HG02884 (cell line): ENCODE measurements at regions not wholly inside any gene's neighbourhood (a gene's known extent, or its start where the extent isn't known, plus 50 kb on each side); places are given as distances from the start of the nearest gene placed in this dataset.
A peak's percentile ranks its signal among the peaks of the same experiment; 100 is the strongest.
"Not testable (repeated sequence)": the region's sequence is repeated elsewhere in the genome, so short reads cannot be mapped to it uniquely, and the experiment has no call there.

Experiments used
- ATAC-seq: cut with Tn5 transposase; IDR thresholded peaks from one replicate; pipeline ENCODE4 v1.9.1; 2021; ENCODE audit warnings: mild to moderate bottlenecking, moderate library complexity; ENCODE audit not compliant: unreplicated experiment

DNA sequence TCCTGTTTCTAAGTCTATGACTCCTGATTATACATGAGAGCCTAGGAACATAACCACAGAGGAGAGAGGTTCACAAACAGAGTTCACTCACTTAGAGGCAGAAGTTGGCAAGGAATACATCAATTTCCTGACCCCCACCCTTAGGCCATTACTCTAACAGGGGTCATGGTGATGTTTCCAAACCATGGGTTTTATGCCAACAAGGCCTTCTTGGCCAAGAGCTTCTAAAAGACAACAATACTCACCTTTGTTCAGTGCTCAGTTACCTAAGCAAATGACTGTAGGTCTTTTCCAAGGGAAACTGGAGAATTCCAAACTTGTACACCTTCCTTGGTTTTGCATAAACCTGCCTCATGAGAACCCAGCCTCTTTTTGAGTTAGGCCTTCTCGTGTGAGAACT is 52.6 kb downstream of the ERICH4 start:
- no peak for ATAC-seq

DNA sequence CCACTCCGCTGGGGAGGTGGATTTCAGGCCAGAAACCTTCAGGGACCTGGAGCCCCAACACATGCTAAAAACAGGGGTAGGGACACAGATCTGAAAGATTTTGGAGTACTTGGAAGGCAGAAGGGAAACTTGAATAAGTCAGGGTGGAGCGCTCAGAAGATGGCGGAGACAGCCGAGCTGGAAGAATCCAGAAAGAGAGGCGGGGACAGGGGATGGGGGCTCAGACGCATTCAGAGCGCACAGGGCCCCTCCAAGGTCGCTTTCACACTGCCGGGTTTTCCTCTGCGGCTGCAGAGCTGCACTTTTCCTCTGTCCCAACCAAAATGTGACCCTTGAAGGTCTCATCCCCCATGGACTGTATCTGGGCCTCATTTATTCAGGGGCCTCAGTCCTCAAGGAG is 56.9 kb downstream of the ERICH4 start:
- ATAC-seq, result no peak

DNA sequence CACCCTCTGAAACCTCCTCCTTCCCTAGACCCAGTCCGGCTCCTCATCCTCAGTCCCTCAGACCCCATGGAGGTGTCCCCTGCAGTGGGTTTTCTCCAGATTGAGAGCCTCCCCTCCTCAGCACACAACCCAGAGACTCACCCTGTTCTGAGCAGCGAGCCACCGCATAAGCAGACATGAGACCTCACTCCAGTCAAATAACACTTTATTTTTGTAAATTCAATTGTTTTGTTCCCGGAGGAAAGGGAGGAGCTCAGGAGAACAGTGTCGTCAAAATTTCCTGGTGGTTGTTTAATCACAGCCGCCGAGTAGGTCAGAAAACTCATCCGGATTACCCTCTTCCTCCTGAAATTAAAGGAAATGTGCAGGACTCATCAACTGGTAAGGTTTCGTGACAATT is 57.5 kb downstream of the ERICH4 start:
- ATAC-seq, result no peak

DNA sequence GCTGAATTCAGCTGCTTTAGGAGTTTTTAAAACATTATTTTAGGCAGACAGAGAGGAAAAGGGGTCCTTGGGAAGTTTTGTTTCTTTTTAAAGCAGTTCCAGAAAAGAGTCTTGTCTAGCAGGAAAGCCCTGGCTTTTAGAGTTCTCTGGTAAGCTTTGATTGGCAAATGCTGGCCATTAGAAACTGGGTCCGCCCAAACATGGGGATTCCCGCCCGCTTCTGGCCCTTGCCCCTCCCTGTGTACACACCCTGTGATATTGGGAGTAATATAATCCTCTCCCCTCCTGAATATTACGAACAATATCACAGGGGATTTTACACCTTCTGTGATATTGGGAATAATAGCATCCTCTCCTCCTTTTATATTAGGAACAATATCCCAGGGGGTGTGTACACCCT is 58.9 kb downstream of the ERICH4 start:
- ATAC-seq, result no peak

DNA sequence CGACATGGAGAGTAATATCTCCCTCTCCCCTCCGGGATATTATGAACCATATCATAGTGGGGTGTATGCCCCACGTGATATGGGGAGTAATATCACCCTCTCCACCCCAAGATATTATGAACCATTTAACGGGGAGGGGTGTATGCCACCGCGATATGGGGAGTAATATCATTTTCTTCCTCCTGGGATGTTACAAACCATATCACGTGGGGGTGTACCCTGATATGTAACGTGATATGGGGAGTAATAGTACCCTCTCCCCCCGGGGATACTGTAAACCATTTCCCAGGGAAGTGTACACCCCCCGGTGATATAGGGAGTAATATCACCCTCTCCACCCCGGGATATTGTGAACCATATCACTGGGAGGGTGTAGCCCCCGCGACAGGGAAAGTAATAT is 62.1 kb downstream of the ERICH4 start:
- no peak for ATAC-seq

DNA sequence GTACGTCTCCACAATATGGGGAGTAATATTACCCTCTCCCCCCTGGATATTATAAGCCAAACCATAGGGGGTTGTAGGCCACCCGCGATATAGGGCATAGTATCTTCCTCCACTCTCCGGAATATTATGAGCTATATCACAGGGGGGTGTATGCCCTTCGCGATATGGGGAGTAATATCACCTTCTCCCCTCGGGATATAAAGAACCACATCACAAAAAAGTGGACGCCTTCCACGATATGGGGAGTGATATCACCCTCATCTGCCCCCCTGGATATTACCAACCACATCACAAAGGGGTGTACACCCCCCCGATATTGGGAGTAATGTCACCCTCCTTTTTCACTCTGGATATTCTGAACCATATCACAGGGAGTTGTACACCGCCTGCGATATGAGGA is 65.5 kb upstream of the CEACAM21 start:
- ATAC-seq, result no peak

DNA sequence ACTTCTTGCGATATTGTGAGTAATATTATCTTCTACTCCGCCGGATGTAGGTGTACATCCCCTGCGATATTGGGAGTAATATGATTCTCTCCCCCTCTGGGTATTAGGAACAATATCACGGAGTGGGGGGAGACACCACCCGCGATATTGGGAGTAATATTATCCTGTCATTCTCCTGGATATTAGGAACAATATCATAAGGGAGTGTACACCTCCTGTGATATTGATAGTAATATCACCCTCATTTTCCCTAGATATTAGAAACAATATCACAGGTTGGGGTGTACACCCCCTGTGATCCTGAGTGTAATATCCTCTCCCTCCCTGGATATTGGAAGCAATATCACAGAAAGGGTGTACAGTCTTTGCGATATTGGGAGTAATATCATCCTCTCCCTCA is 64.3 kb upstream of the CEACAM21 start:
- no peak for ATAC-seq

DNA sequence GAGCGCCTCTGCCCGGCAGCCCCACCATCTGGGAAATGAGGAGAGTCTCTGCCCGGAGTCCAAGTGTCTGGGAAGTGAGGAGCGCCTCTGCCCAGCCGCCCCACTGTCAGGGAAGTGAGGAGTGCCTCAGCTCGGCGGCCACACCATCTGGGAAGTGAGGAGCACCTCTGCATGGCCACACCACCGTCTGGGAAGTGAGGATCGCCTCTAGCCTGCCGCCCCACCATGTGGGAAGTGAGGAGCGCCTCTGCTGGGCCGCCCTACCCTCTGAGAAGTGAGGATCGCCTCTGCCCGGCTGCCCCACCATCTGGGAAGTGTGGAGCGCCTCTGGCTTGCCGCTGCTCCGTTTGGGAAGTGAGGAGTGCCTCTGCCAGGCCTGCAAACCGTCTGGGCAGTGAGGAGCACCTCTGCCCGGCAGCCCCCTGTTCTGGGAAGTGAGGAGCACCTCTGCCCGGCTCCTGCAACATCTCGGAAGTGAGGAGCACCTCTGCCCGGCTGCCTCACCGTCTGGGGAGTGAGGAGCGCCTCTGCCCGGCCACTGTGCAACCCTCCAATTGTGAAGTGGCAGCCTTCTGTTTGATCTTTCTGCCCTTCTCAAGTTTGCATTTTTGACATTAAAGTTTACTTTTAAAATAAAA is 60.8 kb upstream of the CEACAM21 start:
- ATAC-seq, result no peak

DNA sequence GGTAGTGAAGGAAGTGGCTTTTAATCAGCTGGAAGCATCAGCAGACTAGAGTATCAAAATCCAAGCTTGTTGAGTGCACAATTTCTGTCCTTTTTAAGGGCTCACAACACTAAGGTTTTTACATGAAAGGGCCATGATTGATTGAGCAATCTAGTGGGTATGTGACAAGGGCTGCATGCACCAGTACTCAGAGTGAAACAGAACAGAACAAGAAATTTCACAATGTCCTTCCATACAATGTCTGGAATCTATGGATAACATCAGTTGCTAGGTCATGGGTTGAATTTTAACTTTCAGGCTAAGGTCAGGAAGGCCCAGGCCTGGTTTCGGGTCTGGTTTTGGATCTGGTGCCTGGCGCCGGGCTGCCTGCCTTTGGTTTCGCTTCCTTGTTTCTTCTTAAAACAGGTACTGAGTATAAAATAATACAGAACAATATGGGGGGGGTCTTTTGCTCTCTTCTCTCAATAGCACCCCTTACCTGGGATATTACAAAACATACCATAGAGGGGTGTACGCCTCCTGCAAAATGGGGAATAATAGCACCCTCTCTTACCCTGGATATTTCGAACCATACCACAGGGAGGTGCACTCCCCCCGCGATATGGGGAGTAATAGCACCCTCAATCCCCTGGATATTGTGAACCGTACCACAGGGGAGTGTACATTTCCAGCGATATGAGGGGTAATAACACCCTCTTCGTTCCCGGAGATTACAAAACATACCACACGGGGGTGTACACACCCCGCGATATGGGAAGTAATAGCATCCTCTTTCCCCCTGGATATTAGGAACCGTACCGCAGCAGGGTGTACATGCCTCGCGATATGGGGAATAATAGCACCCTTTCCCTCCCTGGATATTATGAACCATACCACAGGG is 59.4 kb upstream of the CEACAM21 start:
- ATAC-seq, result not testable (repeated sequence)

DNA sequence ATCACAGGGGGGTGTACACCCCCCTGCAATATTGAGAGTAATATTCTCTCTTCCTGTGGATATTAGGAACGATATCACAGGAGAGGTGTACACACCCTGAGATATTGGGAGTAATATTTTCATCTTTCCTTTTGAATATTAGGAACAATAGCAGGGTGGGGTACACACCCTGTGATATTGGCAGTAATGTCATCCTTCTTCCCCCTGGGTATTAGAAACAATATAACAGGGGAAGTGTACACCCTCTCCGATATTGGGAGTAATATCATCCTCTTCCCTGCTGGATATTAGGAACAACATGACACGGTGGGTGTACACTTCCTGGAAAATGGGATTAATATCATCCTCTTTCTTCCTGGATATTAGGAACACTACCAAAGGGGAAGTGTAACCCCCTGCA is 57.8 kb upstream of the CEACAM21 start:
- no peak for ATAC-seq

DNA sequence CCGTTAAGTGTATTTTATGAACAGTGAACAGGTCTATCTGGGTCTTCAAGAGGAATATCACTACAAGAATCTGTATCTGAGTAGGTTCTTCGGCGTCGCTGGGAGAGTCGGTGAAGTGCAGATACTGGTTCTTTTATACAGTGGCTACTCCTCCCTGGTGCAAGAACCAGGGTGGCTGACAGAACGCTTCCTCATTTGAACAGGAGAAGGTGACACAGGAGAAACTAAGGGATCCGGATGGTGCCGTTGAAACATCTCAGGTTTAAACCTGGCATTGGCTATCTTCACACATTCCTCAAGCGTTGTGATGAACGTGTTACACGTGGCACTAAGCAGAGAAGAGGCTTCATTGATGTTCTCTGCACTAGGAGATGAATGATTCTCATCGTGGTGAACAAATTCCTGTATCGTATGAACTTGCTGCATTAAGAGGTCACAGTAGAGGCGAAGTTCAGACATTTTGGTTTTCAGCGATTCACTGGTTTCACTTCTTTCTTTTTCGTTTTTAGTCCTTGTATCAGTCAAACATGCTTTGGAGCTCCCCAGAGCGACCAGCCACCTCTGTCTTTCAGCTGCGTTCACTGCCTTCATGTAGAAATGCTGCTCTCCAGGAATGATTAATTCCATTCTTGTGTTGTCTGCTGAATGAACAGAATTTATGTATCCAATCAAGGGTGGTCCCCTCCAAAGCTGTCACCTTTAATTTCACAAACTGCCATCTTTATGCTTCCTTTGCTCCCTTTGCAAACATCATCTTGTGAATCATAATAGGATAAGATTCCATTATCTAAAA is 54.6 kb upstream of the CEACAM21 start:
- peak; percentile 72 for ATAC-seq

DNA sequence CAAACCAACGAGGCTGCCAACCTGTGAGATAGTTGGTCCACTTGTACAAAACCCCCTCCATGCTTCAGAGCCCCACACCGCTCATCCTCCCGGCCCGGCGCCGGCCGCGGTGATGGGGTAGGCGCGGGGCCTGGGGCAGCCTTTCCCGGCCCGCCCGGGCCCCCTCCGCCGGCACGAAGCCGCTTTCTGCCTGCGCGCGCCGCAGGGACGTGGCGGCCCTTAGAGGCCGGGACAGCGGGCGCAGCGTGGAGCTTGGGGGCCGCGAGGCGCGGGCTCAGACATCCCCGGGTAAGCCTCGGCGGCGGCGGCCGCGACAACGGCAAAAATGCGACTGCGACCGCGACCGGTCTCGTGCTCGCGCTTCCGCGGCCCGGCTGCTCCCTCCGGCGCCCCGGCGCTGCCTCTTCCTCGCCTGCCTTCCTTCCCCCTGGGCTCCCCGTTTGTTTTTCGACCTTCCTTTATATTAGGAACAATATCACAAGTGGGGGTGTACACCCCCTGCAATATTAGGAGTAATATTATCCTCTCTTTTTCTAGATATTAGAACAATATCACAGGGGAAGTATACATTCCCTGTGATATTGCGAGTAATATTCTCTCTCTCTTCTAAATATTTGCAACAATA is 53.9 kb upstream of the CEACAM21 start:
- peak; percentile 29 for ATAC-seq

DNA sequence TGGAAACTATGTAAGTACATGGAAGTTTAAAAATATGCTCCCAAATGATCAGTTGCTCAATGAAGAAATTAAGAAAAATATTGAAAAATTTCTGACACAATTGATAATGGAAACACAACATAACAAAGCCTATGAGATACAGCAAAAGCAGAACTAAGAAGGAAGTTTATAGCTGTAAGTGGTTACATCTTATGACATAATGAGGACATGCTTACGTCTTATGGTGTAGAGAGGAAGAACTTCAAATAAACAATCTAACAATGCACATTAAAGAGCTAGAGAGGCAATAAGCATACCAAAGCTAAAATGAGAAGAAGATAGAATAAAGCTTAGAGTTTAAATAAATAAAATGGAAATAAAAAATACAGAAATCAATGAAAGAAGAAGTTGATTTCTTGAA is 50.0 kb upstream of the CEACAM21 start:
- no peak for ATAC-seq
